HepG2 (cell line): ENCODE measurements at regions not wholly inside any gene's neighbourhood (a gene's known extent, or its start where the extent isn't known, plus 50 kb on each side); places are given as distances from the start of the nearest gene placed in this dataset.

Experiments used
- BHLHE40 ChIP-seq: IDR thresholded peaks from 2 replicates; pipeline ENCODE4 v1.6.1; 2011; ENCODE audit warnings: low read length, improper control_type of control experiment
- MEF2D ChIP-seq: sonication (generic); formaldehyde crosslinking; IDR thresholded peaks from 2 replicates; pipeline ENCODE4 v1.5.1; 2020; ENCODE audit warnings: mild to moderate bottlenecking, missing genetic modification reagents
- MEIS2 ChIP-seq: sonication (generic); formaldehyde crosslinking; IDR thresholded peaks from 2 replicates; pipeline ENCODE4 v1.9.0; 2021; ENCODE audit warnings: mild to moderate bottlenecking, missing genetic modification reagents
- MTA1 ChIP-seq: sonication (generic); formaldehyde crosslinking; IDR thresholded peaks from 2 replicates; pipeline ENCODE4 v1.4.0; 2020; ENCODE audit warnings: missing genetic modification reagents, mild to moderate bottlenecking, borderline replicate concordance
- NFE2L1 ChIP-seq: sonication (generic); formaldehyde crosslinking; IDR thresholded peaks from 2 replicates; pipeline ENCODE4 v1.4.0; 2020; ENCODE audit warnings: missing genetic modification reagents, mild to moderate bottlenecking, borderline replicate concordance
- PHF20 ChIP-seq: sonication (generic); formaldehyde crosslinking; IDR thresholded peaks from 2 replicates; pipeline ENCODE4 v1.5.0; 2020; ENCODE audit warnings: mild to moderate bottlenecking, missing genetic modification reagents
- SMC3 ChIP-seq: IDR thresholded peaks from 2 replicates; pipeline ENCODE4 v1.6.1; 2011; ENCODE audit warnings: low read length, improper control_type of control experiment
- TARDBP ChIP-seq: sonication (generic); formaldehyde crosslinking; IDR thresholded peaks from 2 replicates; pipeline ENCODE4 v1.8.0; 2022; ENCODE audit warnings: mild to moderate bottlenecking, missing genetic modification reagents
- ZNF558 ChIP-seq: sonication (generic); formaldehyde crosslinking; IDR thresholded peaks from 2 replicates; pipeline ENCODE4 v1.9.0; 2022; ENCODE audit warnings: mild to moderate bottlenecking, missing genetic modification reagents, borderline replicate concordance
- ZNF644 ChIP-seq: IDR thresholded peaks from 2 replicates; pipeline ENCODE4 v1.6.1; 2016; ENCODE audit warnings: low read depth
- ZSCAN9 ChIP-seq: IDR thresholded peaks from 2 replicates; pipeline ENCODE4 v1.6.1; 2016; ENCODE audit warnings: borderline replicate concordance
- TF ChIP-seq, protein P1 (sequence below): sonication (generic); formaldehyde crosslinking; IDR thresholded peaks from 2 replicates; pipeline ENCODE4 v1.4.0; 2020; ENCODE audit warnings: missing genetic modification reagents, low read depth, mild to moderate bottlenecking, borderline replicate concordance
- TF ChIP-seq, protein P2 (sequence below): sonication (generic); formaldehyde crosslinking; IDR thresholded peaks from 2 replicates; pipeline ENCODE4 v1.5.0; 2020; ENCODE audit warnings: mild to moderate bottlenecking, missing genetic modification reagents, moderate library complexity

DNA sequence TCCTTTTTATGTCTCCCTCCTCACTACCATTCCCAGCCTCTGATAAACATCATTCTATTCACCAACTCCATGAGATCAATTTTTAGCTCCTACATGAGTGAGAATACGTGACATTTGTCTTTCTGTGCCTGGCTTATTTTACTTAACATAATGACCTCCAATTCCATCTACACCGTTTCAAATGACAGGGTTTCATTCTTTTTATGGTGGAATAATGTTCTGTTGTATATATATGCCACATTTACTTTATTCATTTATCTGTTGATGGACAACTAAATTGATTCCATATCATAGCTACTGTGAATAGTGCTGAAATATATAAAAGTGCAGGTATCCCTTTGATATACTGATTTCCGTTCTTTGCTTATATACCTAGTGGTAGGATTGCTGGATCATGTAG is 503.9 kb downstream of the SMARCA1 start:
- no peak for TF ChIP-seq MEIS2
- TF ChIP-seq, protein P1, sequence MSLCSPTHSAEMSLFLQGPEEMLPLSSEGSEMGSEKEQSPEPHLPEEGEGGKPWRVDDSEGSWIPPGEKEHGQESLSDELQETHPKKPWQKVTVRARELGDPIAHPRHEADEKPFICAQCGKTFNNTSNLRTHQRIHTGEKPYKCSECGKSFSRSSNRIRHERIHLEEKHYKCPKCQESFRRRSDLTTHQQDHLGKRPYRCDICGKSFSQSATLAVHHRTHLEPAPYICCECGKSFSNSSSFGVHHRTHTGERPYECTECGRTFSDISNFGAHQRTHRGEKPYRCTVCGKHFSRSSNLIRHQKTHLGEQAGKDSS (CRISPR knock-in tag): no peak
- no peak for TF ChIP-seq ZSCAN9 (CRISPR knock-in tag)
- TF ChIP-seq ZNF558 (CRISPR knock-in tag): no peak
- no peak for TF ChIP-seq SMC3
- TF ChIP-seq PHF20: no peak
- TF ChIP-seq NFE2L1 (CRISPR knock-in tag): no peak
- TF ChIP-seq BHLHE40: no peak
- TF ChIP-seq TARDBP (CRISPR knock-in tag): no peak
- TF ChIP-seq MTA1 (CRISPR knock-in tag): no peak
- TF ChIP-seq ZNF644: no peak
- TF ChIP-seq MEF2D (CRISPR knock-in tag): no peak
- TF ChIP-seq, protein P2, sequence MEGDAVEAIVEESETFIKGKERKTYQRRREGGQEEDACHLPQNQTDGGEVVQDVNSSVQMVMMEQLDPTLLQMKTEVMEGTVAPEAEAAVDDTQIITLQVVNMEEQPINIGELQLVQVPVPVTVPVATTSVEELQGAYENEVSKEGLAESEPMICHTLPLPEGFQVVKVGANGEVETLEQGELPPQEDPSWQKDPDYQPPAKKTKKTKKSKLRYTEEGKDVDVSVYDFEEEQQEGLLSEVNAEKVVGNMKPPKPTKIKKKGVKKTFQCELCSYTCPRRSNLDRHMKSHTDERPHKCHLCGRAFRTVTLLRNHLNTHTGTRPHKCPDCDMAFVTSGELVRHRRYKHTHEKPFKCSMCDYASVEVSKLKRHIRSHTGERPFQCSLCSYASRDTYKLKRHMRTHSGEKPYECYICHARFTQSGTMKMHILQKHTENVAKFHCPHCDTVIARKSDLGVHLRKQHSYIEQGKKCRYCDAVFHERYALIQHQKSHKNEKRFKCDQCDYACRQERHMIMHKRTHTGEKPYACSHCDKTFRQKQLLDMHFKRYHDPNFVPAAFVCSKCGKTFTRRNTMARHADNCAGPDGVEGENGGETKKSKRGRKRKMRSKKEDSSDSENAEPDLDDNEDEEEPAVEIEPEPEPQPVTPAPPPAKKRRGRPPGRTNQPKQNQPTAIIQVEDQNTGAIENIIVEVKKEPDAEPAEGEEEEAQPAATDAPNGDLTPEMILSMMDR (CRISPR knock-in tag): no peak
